NCI-H69 (cell line): ENCODE measurements at regions not wholly inside any gene's neighbourhood (a gene's known extent, or its start where the extent isn't known, plus 50 kb on each side); places are given as distances from the start of the nearest gene placed in this dataset.

Experiments used
- DNase-seq: peaks from one replicate; lab custom pipeline; 2025; lab: John Stamatoyannopoulos, UW

- peak; percentile 88 for DNase-seq
These were observed 300.5 kb downstream of the KLF6 start for GRCh38 chr10:3484306-3485056.

GRCh38 chr10:3482200-3482993, 302.6 kb downstream of the KLF6 start:
- peak; percentile 60 for DNase-seq

GRCh38 chr10:3481496-3481895, 303.5 kb downstream of the KLF6 start:
- DNase-seq = no peak

GRCh38 chr10:3480990-3481315, 304.1 kb downstream of the KLF6 start:
- DNase-seq = no peak

GRCh38 chr10:3480281-3480989, 304.6 kb downstream of the KLF6 start:
- DNase-seq = no peak

- DNase-seq = no peak
These were observed 306.2 kb upstream of the PITRM1 start for GRCh38 chr10:3478632-3479240.

GRCh38 chr10:3478153-3478552, 305.6 kb upstream of the PITRM1 start:
- DNase-seq = no peak

- no peak for DNase-seq
These were observed 305.1 kb upstream of the PITRM1 start for GRCh38 chr10:3477683-3478082.

GRCh38 chr10:3476640-3477448, 304.3 kb upstream of the PITRM1 start:
- DNase-seq = no peak

- DNase-seq = no peak
These were observed 303.6 kb upstream of the PITRM1 start for GRCh38 chr10:3476186-3476585.

- no peak for DNase-seq
These were observed 302.8 kb upstream of the PITRM1 start for GRCh38 chr10:3475367-3475766.

- DNase-seq = no peak
These were observed 301.7 kb upstream of the PITRM1 start for GRCh38 chr10:3474266-3474665.

- DNase-seq = no peak
These were observed 300.7 kb upstream of the PITRM1 start for GRCh38 chr10:3473271-3473670.

GRCh38 chr10:3472287-3473051, 299.9 kb upstream of the PITRM1 start:
- DNase-seq = no peak

GRCh38 chr10:3471927-3472286, 299.3 kb upstream of the PITRM1 start:
- no peak for DNase-seq

- no peak for DNase-seq
These were observed 298.9 kb upstream of the PITRM1 start for GRCh38 chr10:3471472-3471871.

- no peak for DNase-seq
These were observed 297.6 kb upstream of the PITRM1 start for GRCh38 chr10:3470191-3470590.

- DNase-seq = no peak
These were observed 297.0 kb upstream of the PITRM1 start for GRCh38 chr10:3469639-3470020.

GRCh38 chr10:3468919-3469638, 296.5 kb upstream of the PITRM1 start:
- peak; percentile 32 for DNase-seq
